K562 (cell line): ENCODE measurements at regions not wholly inside any gene's neighbourhood (a gene's known extent, or its start where the extent isn't known, plus 50 kb on each side); places are given as distances from the start of the nearest gene placed in this dataset.

Source experiments
- ATAC-seq: fragments of 200-7000 bp; cut with Tn5 transposase; 3 replicates; pipeline ENCODE4 v1.9.1; 2020; ENCODE audit warnings: moderate library complexity
- BruUV-seq: library from RNA; stranded (reverse); fragments of 400-500 nt; replicated peaks from 2 replicates; lab custom pipeline; 2021; lab: Mats Ljungman, UMichigan
- CTCF ChIA-PET: fragments of 300-600 bp; formaldehyde crosslinking; extraction: SDS; loops from one replicate; lab custom pipeline; 2021; ENCODE audit warnings: low intra/inter-chr PET ratio; lab: Yijun Ruan, JAX
- POLR2A ChIA-PET: fragments of 300-600, 350-650 bp; sonication (Branson Sonifier 250); formaldehyde crosslinking; extraction: SDS; loops from one replicate; lab custom pipeline; 2021; ENCODE audit warnings: antibody characterized with exemption, inconsistent platforms; lab: Yijun Ruan, JAX
- DNase-seq, 4 experiments: peaks; one replicate each; pipeline versions ENCODE4 v3.0.0 to v3.0.0-alpha.2; 2011 to 2018; ENCODE audit warnings: low spot score in 3 of 4, mixed read lengths in 3 of 4; ENCODE audit errors: extremely low read depth in 1 of 4
- FAIRE-seq: peaks from 2 replicates; lab custom pipeline; 2011; peaks lifted over from hg19 to GRCh38; lab: Jason Lieb, UNC
- H2AFZ ChIP-seq: 2 replicates; pipeline ENCODE4 v1.6.0; 2011; ENCODE audit warnings: low read depth, low read length, control low read depth, inconsistent platforms
- H3K27ac ChIP-seq: fragments of 200-600 bp; 3 replicates; pipeline ENCODE4 v1.8.0; 2011; ENCODE audit warnings: low read depth, mild to moderate bottlenecking, control low read depth, inconsistent platforms, low read length, moderate library complexity, mixed read lengths; ENCODE audit errors: extremely low read depth
- H3K27me3 ChIP-seq, 2 experiments: fragments of 300-600 bp in 1 of 2; 2 replicates in 1 of 2; 3 replicates in 1 of 2; pipeline versions ENCODE4 v1.6.0 to v1.8.0; 2011; ENCODE audit warnings: inconsistent platforms in 2 of 2, low read length in 2 of 2, mild to moderate bottlenecking in 1 of 2, mixed read lengths in 1 of 2, moderate library complexity in 1 of 2; ENCODE audit not compliant: control insufficient read depth in 2 of 2, insufficient read depth in 2 of 2
- H3K36me3 ChIP-seq: fragments of 300-600 bp; 3 replicates; pipeline ENCODE4 v1.8.0; 2011; ENCODE audit warnings: mild to moderate bottlenecking, low read length, inconsistent platforms; ENCODE audit not compliant: control insufficient read depth, insufficient read depth
- H3K4me1 ChIP-seq, 2 experiments: fragments of 200-600 bp in 1 of 2; replicated peaks in 1 of 2; 2 replicates in 1 of 2; 3 replicates in 1 of 2; pipeline versions ENCODE4 v1.5.1 to v1.8.0; 2011; ENCODE audit warnings: inconsistent platforms in 2 of 2, low read length in 2 of 2, mild to moderate bottlenecking in 1 of 2, mixed read lengths in 1 of 2, moderate library complexity in 1 of 2; ENCODE audit not compliant: control insufficient read depth in 2 of 2, insufficient read depth in 2 of 2
- H3K4me2 ChIP-seq: 2 replicates; pipeline ENCODE4 v1.6.1; 2011; ENCODE audit warnings: low read length, control low read depth, inconsistent platforms, mixed read lengths; ENCODE audit not compliant: insufficient read depth
- H3K4me3 ChIP-seq: fragments of 200-600 bp; sonication (generic), shearing (Covaris generic); 2 replicates; pipeline ENCODE4 v1.5.1; 2016; ENCODE audit warnings: control low read depth, inconsistent platforms
- H3K79me2 ChIP-seq: fragments of 200-600 bp; 3 replicates; pipeline ENCODE4 v1.8.0; 2011; ENCODE audit warnings: low read length, inconsistent platforms; ENCODE audit not compliant: control insufficient read depth, insufficient read depth
- H3K9ac ChIP-seq, 2 experiments: 2 replicates each; pipeline versions ENCODE4 v1.6.0 to v1.6.1; 2011; ENCODE audit warnings: low read depth in 2 of 2, low read length in 2 of 2, control low read depth in 1 of 2, inconsistent platforms in 1 of 2, mild to moderate bottlenecking in 1 of 2, mixed read lengths in 1 of 2; ENCODE audit not compliant: insufficient read depth in 1 of 2
- H3K9me1 ChIP-seq: one replicate; pipeline ENCODE4 v1.6.0; 2011; ENCODE audit warnings: inconsistent platforms, mild to moderate bottlenecking, low read length, moderate library complexity; ENCODE audit not compliant: control insufficient read depth, insufficient read depth
- H3K9me3 ChIP-seq: replicated peaks from 2 replicates; pipeline ENCODE4 v1.5.1; 2011; ENCODE audit warnings: low read depth, low read length, inconsistent platforms; ENCODE audit not compliant: control insufficient read depth, insufficient read depth
- H4K20me1 ChIP-seq: replicated peaks from 2 replicates; pipeline ENCODE4 v1.6.1; 2011; ENCODE audit warnings: low read length, inconsistent platforms, mixed read lengths; ENCODE audit not compliant: control insufficient read depth, insufficient read depth
- E2F1 ChIP-seq: sonication (generic); formaldehyde crosslinking; IDR thresholded peaks from 2 replicates; pipeline ENCODE4 v1.8.1; 2023; ENCODE audit warnings: mild to moderate bottlenecking, missing genetic modification reagents, moderate library complexity
- HDAC2 ChIP-seq: fragments of 450-650 bp; IDR thresholded peaks from 2 replicates; pipeline ENCODE4 v1.6.1; 2016; ENCODE audit warnings: mild to moderate bottlenecking
- ID3 ChIP-seq, 2 experiments: fragments of 250-450 bp in 1 of 2; fragments of 450-650 bp in 1 of 2; sonication (Bioruptor Pico) in 1 of 2; IDR thresholded peaks; 2 replicates each; pipeline versions ENCODE4 v1.6.1 to v1.8.0; 2016 to 2021; ENCODE audit warnings: mild to moderate bottlenecking in 2 of 2, moderate library complexity in 2 of 2, missing compliant biosample characterization in 1 of 2, missing genetic modification characterization in 1 of 2
- KDM2B ChIP-seq: fragments of 250-450 bp; sonication (Bioruptor Pico); IDR thresholded peaks from 2 replicates; pipeline ENCODE4 v1.8.0; 2021; ENCODE audit warnings: mild to moderate bottlenecking, moderate library complexity
- MBD2 ChIP-seq: sonication (generic); IDR thresholded peaks from 2 replicates; pipeline ENCODE4 v1.6.1; 2016; ENCODE audit warnings: low read depth, borderline replicate concordance
- TCF15 ChIP-seq: fragments of 250-450 bp; sonication (Bioruptor Pico); IDR thresholded peaks from 2 replicates; pipeline ENCODE4 v1.8.0; 2022; ENCODE audit warnings: moderate library complexity, mild to moderate bottlenecking, inconsistent platforms
- THAP12 ChIP-seq: fragments of 250-450 bp; sonication (Bioruptor Pico); IDR thresholded peaks from 2 replicates; pipeline ENCODE4 v1.9.0; 2021; ENCODE audit warnings: mild to moderate bottlenecking, inconsistent platforms
- ZKSCAN3 ChIP-seq: fragments of 250-450 bp; sonication (Bioruptor Pico); IDR thresholded peaks from 2 replicates; pipeline ENCODE4 v1.4.0; 2020
- ZMIZ1 ChIP-seq, 2 experiments: fragments of 150-350 bp in 1 of 2; IDR thresholded peaks; 2 replicates each; pipeline ENCODE4 v1.6.1; 2012 to 2016; ENCODE audit warnings: low read depth in 2 of 2, low read length in 2 of 2, mild to moderate bottlenecking in 1 of 2, moderate library complexity in 1 of 2
- ZNF274 ChIP-seq: IDR thresholded peaks from 2 replicates; pipeline ENCODE4 v1.6.1; 2011; ENCODE audit warnings: low read depth, mild to moderate bottlenecking, low read length, moderate library complexity, borderline replicate concordance
- WGBS: fragments of 100-300 bp; shearing (Covaris generic); methylation state at CpG from one replicate; pipeline ENCODE4 v1.1.6; 2016; ENCODE audit warnings: low coverage, mixed read lengths; ENCODE audit not compliant: insufficient coverage; ENCODE audit errors: missing lambda C conversion rate; 5-methylcytosine and 5-hydroxymethylcytosine counted together
- in situ Hi-C: fragments of 300-500 bp; cut with MboI; formaldehyde crosslinking; loops from 4 replicates; pipeline ENCODE4 v1.15.0; 2018; ENCODE audit warnings: inconsistent platforms, mixed read lengths
- intact Hi-C: fragments of 100-400 bp; cut with micrococcal nuclease; formaldehyde crosslinking; loops from 2 replicates; pipeline ENCODE4 v1.14.2; 2022

GRCh38 chr4:151824656-151825055, 63.8 kb upstream of the GATB start:
- H3K4me1 ChIP-seq, result no peaks in the 10 kb centered on the region
- BruUV-seq, result no TSS peak
- POLR2A ChIA-PET, result interaction anchor here (0.6 to 0.7 kb wide), 2 partner anchors 540 to 637 kb away, joined by 3 read pairs; no protein-coding TSS in a partner anchor
- no peaks in the 10 kb centered on the region for H3K9me3 ChIP-seq
- in situ Hi-C loops (no loop called here), intact Hi-C loops (no loop called here)
- FAIRE-seq (no peak), ATAC-seq (no peak), DNase-seq (no peak)
- H3K9me1 ChIP-seq, result no peaks in the 10 kb centered on the region
- 2% methylated on average over 4 of the region's 4 CpGs for WGBS
- H2AFZ ChIP-seq, result no peak overlapping the region
- H3K27me3 ChIP-seq, result peaks cover 0 to under 1% of the 10 kb centered on the region in 2 experiments; a peak in 3 of 5 replicates
- no peak overlapping the region for H3K27ac ChIP-seq
- H3K36me3 ChIP-seq, result no peaks in the 10 kb centered on the region
- no peak overlapping the region for H3K4me3 ChIP-seq
- CTCF ChIA-PET, result no interaction called here
- H3K9ac ChIP-seq, result no peak overlapping the region
- H3K4me2 ChIP-seq, result no peak overlapping the region
- TF ChIP-seq ID3 (CRISPR knock-in tag; IDR thresholded peaks at IDR 0.05) (no peak), ID3 (tag; IDR thresholded peaks at IDR 0.05) (no peak), MBD2 (no peak), TCF15 (no peak), ZKSCAN3 (no peak), ZMIZ1 (IDR thresholded peaks at IDR 0.05; ENCODE audit: low read depth in 2 of 2, low read length in 2 of 2) (no peak), ZNF274 (no peak), E2F1 (CRISPR knock-in tag) (no peak), HDAC2 (no peak), THAP12 (CRISPR knock-in tag) (no peak), KDM2B (CRISPR knock-in tag) (no peak)
- no peaks in the 10 kb centered on the region for H4K20me1 ChIP-seq
- no peaks in the 10 kb centered on the region for H3K79me2 ChIP-seq
